Chondrocyte (in vitro differentiated cells): ENCODE measurements at regions not wholly inside any gene's neighbourhood (a gene's known extent, or its start where the extent isn't known, plus 50 kb on each side); places are given as distances from the start of the nearest gene placed in this dataset.
A peak's percentile ranks its signal among the peaks of the same experiment; 100 is the strongest.

Experiments used
- DNase-seq: peaks from one replicate; pipeline ENCODE4 v3.0.0; 2021; ENCODE audit warnings: mixed read lengths, low spot score
- H3K27ac Mint-ChIP-seq: one replicate; pipeline ENCODE4 v1.8.0; 2021; ENCODE audit warnings: mild to moderate bottlenecking, moderate library complexity, mixed read lengths; ENCODE audit not compliant: unreplicated experiment
- H3K27me3 Mint-ChIP-seq: 2 replicates; pipeline ENCODE4 v1.8.0; 2021; ENCODE audit warnings: low read depth, mixed read lengths
- H3K36me3 Mint-ChIP-seq: 2 replicates; pipeline ENCODE4 v1.8.0; 2021; ENCODE audit warnings: low read depth, mixed read lengths
- H3K4me1 Mint-ChIP-seq: 2 replicates; pipeline ENCODE4 v1.8.0; 2021; ENCODE audit warnings: low read depth, mild to moderate bottlenecking, mixed read lengths
- H3K4me3 Mint-ChIP-seq: one replicate; pipeline ENCODE4 v1.8.0; 2021; ENCODE audit warnings: mild to moderate bottlenecking, moderate library complexity, mixed read lengths; ENCODE audit not compliant: unreplicated experiment
- H3K9me3 Mint-ChIP-seq: 2 replicates; pipeline ENCODE4 v1.8.0; 2021; ENCODE audit warnings: low read depth, mixed read lengths
- CTCF ChIP-seq: fragments of 200-600 bp; sonication (generic); IDR thresholded peaks from 2 replicates; pipeline ENCODE4 v1.5.0; 2021; ENCODE audit warnings: antibody characterized with exemption, mild to moderate bottlenecking, moderate library complexity

- Mint-ChIP-seq H3K36me3 (no peaks in the 10 kb centered on the region), H3K9me3 (no peaks in the 10 kb centered on the region), H3K27me3 (no peaks in the 10 kb centered on the region), H3K4me1 (peaks cover 67% of the 10 kb centered on the region), H3K4me3 (peak overlapping the region; percentile 40), H3K27ac (peak overlapping the region; percentile 80)
- TF ChIP-seq CTCF: no peak
- DNase-seq: no peak
Observed at GRCh38 chr5:124675931-124676846, 70.2 kb downstream of the ZNF608 start.

- DNase-seq: no peak
- Mint-ChIP-seq H3K4me3 (no peak overlapping the region), H3K27ac (peak overlapping the region; percentile 81), H3K36me3 (no peaks in the 10 kb centered on the region), H3K27me3 (no peaks in the 10 kb centered on the region), H3K9me3 (no peaks in the 10 kb centered on the region), H3K4me1 (peaks cover 58% of the 10 kb centered on the region)
- TF ChIP-seq CTCF: no peak
Observed at GRCh38 chr5:124671193-124671592, 75.2 kb downstream of the ZNF608 start.

- TF ChIP-seq CTCF: no peak
- H3K4me1 Mint-ChIP-seq: peaks cover 58% of the 10 kb centered on the region
Observed at GRCh38 chr5:124670722-124671184, 75.7 kb downstream of the ZNF608 start.

GRCh38 chr5:124669956-124670721 lies 76.3 kb downstream of the ZNF608 start:
- H3K36me3 Mint-ChIP-seq: no peaks in the 10 kb centered on the region

More at GRCh38 chr5:124670722-124671184, 75.7 kb downstream of the ZNF608 start:
- Mint-ChIP-seq H3K27ac (peak overlapping the region; percentile 81), H3K27me3 (no peaks in the 10 kb centered on the region), H3K36me3 (no peaks in the 10 kb centered on the region), H3K4me3 (peak overlapping the region; percentile 35), H3K9me3 (no peaks in the 10 kb centered on the region)
- no peak for DNase-seq

More at GRCh38 chr5:124669956-124670721, 76.3 kb downstream of the ZNF608 start:
- Mint-ChIP-seq H3K9me3 (no peaks in the 10 kb centered on the region), H3K27me3 (no peaks in the 10 kb centered on the region), H3K4me1 (peaks cover 57% of the 10 kb centered on the region), H3K4me3 (peak overlapping the region; percentile 35), H3K27ac (peak overlapping the region; percentile 81)
- no peak for TF ChIP-seq CTCF
- no peak for DNase-seq
